GM12878 (cell line): ENCODE measurements at regions not wholly inside any gene's neighbourhood (a gene's known extent, or its start where the extent isn't known, plus 50 kb on each side); places are given as distances from the start of the nearest gene placed in this dataset.

Experiments
- CHD4 ChIP-seq: fragments of 200-600 bp; sonication (generic); IDR thresholded peaks from 2 replicates; pipeline ENCODE4 v1.6.1; 2016; ENCODE audit warnings: mild to moderate bottlenecking
- CTCF ChIP-seq, 3 experiments: IDR thresholded peaks in 2 of 3; conservative IDR thresholded peaks in 1 of 3; 2 replicates each; pipeline ENCODE4 v1.5.1; 2011; ENCODE audit warnings: low read depth in 3 of 3, low read length in 3 of 3, mild to moderate bottlenecking in 3 of 3, control low read depth in 2 of 3, moderate library complexity in 2 of 3, inconsistent platforms in 1 of 3, mixed read lengths in 1 of 3; ENCODE audit not compliant: control insufficient read depth in 2 of 3, insufficient read depth in 1 of 3; ENCODE audit errors: extremely low read depth in 1 of 3
- EZH2 ChIP-seq: IDR thresholded peaks from 2 replicates; pipeline ENCODE4 v1.6.1; 2012; ENCODE audit warnings: low read depth, mild to moderate bottlenecking, control low read depth, inconsistent platforms, low read length, borderline replicate concordance; ENCODE audit not compliant: control insufficient read depth
- POU2F2 ChIP-seq: IDR thresholded peaks from 3 replicates; pipeline ENCODE4 v1.6.1; 2011; ENCODE audit warnings: low read depth, mild to moderate bottlenecking, low read length, borderline replicate concordance
- USF2 ChIP-seq: IDR thresholded peaks from 2 replicates; pipeline ENCODE4 v1.6.1; 2011; ENCODE audit warnings: low read depth, low read length, improper control_type of control experiment, borderline replicate concordance

GRCh38 chr3:43175541-43175940 lies 69.7 kb upstream of the POMGNT2 start:
- TF ChIP-seq CHD4 (no peak), USF2 (no peak), POU2F2 (no peak), CTCF (IDR thresholded peaks at IDR 0.05 in 2 of 3, conservative IDR thresholded peaks at IDR 0.05 in 1 of 3; ENCODE audit: control insufficient read depth in 2 of 3, extremely low read depth in 1 of 3, insufficient read depth in 1 of 3, low read depth in 3 of 3, low read length in 3 of 3) (no peak), EZH2 (no peak)
